IMR-90 (cell line): ENCODE measurements at regions not wholly inside any gene's neighbourhood (a gene's known extent, or its start where the extent isn't known, plus 50 kb on each side); places are given as distances from the start of the nearest gene placed in this dataset.
"Not testable (repeated sequence)": the region's sequence is repeated elsewhere in the genome, so short reads cannot be mapped to it uniquely, and the experiment has no call there.

Source experiments
- CEBPB ChIP-seq: IDR thresholded peaks from 2 replicates; pipeline ENCODE4 v1.6.1; 2012; ENCODE audit warnings: low read depth, low read length, improper control_type of control experiment
- CTCF ChIP-seq: conservative IDR thresholded peaks from 2 replicates; pipeline ENCODE4 v1.5.1; 2012; ENCODE audit warnings: mild to moderate bottlenecking, low read depth, low read length, improper control_type of control experiment
- ELK1 ChIP-seq: fragments of 150-350 bp; IDR thresholded peaks from 2 replicates; pipeline ENCODE4 v1.6.1; 2016; ENCODE audit warnings: low read depth, mild to moderate bottlenecking, low read length, moderate library complexity, borderline replicate concordance
- FOS ChIP-seq: fragments of 150-350 bp; IDR thresholded peaks from 2 replicates; pipeline ENCODE4 v1.6.1; 2016; ENCODE audit warnings: low read depth, low read length
- MAFK ChIP-seq: IDR thresholded peaks from 2 replicates; pipeline ENCODE4 v1.6.1; 2012; ENCODE audit warnings: low read depth, low read length, improper control_type of control experiment
- MAZ ChIP-seq: IDR thresholded peaks from 2 replicates; pipeline ENCODE4 v1.6.1; 2012; ENCODE audit warnings: low read depth, mild to moderate bottlenecking, low read length, improper control_type of control experiment, moderate library complexity, borderline replicate concordance
- MXI1 ChIP-seq: IDR thresholded peaks from 2 replicates; pipeline ENCODE4 v1.6.1; 2012; ENCODE audit warnings: low read depth, mild to moderate bottlenecking, low read length, moderate library complexity, borderline replicate concordance
- POLR2A ChIP-seq: IDR thresholded peaks from 2 replicates; pipeline ENCODE4 v1.6.1; 2012; ENCODE audit warnings: mild to moderate bottlenecking, low read depth, low read length
- RAD21 ChIP-seq: IDR thresholded peaks from 2 replicates; pipeline ENCODE4 v1.6.1; 2012; ENCODE audit warnings: low read length, improper control_type of control experiment
- RCOR1 ChIP-seq: IDR thresholded peaks from 2 replicates; pipeline ENCODE4 v1.6.1; 2012; ENCODE audit warnings: mild to moderate bottlenecking, low read length, improper control_type of control experiment; ENCODE audit not compliant: insufficient replicate concordance
- RFX5 ChIP-seq: IDR thresholded peaks from 2 replicates; pipeline ENCODE4 v1.8.0; 2012; ENCODE audit warnings: low read depth, mild to moderate bottlenecking, low read length, moderate library complexity
- SMC3 ChIP-seq: fragments of 150-350 bp; IDR thresholded peaks from 2 replicates; pipeline ENCODE4 v1.6.1; 2016; ENCODE audit warnings: low read depth, mild to moderate bottlenecking, antibody characterized with exemption, low read length, moderate library complexity
- TF ChIP-seq, protein P1 (sequence below): fragments of 150-350 bp; IDR thresholded peaks from 2 replicates; pipeline ENCODE4 v1.6.1; 2017; ENCODE audit warnings: mild to moderate bottlenecking, antibody characterized with exemption, low read length, low read depth

- TF ChIP-seq CTCF, POLR2A, RCOR1, MXI1, RFX5, FOS, CEBPB, SMC3, MAFK, ELK1, MAZ, RAD21: not testable (repeated sequence)
- TF ChIP-seq, protein P1, sequence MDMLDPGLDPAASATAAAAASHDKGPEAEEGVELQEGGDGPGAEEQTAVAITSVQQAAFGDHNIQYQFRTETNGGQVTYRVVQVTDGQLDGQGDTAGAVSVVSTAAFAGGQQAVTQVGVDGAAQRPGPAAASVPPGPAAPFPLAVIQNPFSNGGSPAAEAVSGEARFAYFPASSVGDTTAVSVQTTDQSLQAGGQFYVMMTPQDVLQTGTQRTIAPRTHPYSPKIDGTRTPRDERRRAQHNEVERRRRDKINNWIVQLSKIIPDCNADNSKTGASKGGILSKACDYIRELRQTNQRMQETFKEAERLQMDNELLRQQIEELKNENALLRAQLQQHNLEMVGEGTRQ, result not testable (repeated sequence)
Measured at GRCh38 chrX:123002844-123003243, 181.2 kb upstream of the GRIA3 start.
